ENCODE measurements at regions not wholly inside any gene's neighbourhood (a gene's known extent, or its start where the extent isn't known, plus 50 kb on each side); places are given as distances from the start of the nearest gene placed in this dataset.

DNA sequence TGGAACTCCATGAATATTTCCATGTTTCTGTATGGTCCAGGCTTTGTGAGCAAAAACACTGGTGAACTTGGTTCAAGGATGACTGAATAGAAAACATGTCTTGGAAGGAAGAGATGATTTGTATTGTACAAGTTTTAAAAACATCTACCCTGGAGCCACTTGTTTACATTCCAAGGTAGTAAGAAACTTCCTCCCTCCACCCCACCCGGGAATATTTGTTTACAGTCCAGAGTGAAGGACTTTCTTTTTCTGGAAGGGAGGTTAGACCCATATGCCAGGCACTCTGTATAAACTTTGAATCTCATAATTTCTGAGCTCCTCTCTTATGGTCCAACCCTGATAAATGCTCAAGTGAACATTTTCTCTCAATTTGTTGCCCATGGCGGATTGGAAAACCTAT, 323.3 kb upstream of the LYPLAL1 start (continued):
- TF ChIP-seq, protein P1, sequence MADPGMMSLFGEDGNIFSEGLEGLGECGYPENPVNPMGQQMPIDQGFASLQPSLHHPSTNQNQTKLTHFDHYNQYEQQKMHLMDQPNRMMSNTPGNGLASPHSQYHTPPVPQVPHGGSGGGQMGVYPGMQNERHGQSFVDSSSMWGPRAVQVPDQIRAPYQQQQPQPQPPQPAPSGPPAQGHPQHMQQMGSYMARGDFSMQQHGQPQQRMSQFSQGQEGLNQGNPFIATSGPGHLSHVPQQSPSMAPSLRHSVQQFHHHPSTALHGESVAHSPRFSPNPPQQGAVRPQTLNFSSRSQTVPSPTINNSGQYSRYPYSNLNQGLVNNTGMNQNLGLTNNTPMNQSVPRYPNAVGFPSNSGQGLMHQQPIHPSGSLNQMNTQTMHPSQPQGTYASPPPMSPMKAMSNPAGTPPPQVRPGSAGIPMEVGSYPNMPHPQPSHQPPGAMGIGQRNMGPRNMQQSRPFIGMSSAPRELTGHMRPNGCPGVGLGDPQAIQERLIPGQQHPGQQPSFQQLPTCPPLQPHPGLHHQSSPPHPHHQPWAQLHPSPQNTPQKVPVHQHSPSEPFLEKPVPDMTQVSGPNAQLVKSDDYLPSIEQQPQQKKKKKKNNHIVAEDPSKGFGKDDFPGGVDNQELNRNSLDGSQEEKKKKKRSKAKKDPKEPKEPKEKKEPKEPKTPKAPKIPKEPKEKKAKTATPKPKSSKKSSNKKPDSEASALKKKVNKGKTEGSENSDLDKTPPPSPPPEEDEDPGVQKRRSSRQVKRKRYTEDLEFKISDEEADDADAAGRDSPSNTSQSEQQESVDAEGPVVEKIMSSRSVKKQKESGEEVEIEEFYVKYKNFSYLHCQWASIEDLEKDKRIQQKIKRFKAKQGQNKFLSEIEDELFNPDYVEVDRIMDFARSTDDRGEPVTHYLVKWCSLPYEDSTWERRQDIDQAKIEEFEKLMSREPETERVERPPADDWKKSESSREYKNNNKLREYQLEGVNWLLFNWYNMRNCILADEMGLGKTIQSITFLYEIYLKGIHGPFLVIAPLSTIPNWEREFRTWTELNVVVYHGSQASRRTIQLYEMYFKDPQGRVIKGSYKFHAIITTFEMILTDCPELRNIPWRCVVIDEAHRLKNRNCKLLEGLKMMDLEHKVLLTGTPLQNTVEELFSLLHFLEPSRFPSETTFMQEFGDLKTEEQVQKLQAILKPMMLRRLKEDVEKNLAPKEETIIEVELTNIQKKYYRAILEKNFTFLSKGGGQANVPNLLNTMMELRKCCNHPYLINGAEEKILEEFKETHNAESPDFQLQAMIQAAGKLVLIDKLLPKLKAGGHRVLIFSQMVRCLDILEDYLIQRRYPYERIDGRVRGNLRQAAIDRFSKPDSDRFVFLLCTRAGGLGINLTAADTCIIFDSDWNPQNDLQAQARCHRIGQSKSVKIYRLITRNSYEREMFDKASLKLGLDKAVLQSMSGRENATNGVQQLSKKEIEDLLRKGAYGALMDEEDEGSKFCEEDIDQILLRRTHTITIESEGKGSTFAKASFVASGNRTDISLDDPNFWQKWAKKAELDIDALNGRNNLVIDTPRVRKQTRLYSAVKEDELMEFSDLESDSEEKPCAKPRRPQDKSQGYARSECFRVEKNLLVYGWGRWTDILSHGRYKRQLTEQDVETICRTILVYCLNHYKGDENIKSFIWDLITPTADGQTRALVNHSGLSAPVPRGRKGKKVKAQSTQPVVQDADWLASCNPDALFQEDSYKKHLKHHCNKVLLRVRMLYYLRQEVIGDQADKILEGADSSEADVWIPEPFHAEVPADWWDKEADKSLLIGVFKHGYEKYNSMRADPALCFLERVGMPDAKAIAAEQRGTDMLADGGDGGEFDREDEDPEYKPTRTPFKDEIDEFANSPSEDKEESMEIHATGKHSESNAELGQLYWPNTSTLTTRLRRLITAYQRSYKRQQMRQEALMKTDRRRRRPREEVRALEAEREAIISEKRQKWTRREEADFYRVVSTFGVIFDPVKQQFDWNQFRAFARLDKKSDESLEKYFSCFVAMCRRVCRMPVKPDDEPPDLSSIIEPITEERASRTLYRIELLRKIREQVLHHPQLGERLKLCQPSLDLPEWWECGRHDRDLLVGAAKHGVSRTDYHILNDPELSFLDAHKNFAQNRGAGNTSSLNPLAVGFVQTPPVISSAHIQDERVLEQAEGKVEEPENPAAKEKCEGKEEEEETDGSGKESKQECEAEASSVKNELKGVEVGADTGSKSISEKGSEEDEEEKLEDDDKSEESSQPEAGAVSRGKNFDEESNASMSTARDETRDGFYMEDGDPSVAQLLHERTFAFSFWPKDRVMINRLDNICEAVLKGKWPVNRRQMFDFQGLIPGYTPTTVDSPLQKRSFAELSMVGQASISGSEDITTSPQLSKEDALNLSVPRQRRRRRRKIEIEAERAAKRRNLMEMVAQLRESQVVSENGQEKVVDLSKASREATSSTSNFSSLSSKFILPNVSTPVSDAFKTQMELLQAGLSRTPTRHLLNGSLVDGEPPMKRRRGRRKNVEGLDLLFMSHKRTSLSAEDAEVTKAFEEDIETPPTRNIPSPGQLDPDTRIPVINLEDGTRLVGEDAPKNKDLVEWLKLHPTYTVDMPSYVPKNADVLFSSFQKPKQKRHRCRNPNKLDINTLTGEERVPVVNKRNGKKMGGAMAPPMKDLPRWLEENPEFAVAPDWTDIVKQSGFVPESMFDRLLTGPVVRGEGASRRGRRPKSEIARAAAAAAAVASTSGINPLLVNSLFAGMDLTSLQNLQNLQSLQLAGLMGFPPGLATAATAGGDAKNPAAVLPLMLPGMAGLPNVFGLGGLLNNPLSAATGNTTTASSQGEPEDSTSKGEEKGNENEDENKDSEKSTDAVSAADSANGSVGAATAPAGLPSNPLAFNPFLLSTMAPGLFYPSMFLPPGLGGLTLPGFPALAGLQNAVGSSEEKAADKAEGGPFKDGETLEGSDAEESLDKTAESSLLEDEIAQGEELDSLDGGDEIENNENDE (IDR thresholded peaks at IDR 0.05; ENCODE audit: insufficient replicate concordance, low read length), result no peak
- TF ChIP-seq PHF8 (conservative IDR thresholded peaks at IDR 0.05; ENCODE audit: low read depth, low read length) (no peak), GTF2F1 (IDR thresholded peaks at IDR 0.05; ENCODE audit: borderline replicate concordance, low read depth, low read length) (no peak), KDM1A (IDR thresholded peaks at IDR 0.05; ENCODE audit: borderline replicate concordance, low read length) (no peak)
